ENCODE measurements at regions not wholly inside any gene's neighbourhood (a gene's known extent, or its start where the extent isn't known, plus 50 kb on each side); places are given as distances from the start of the nearest gene placed in this dataset.
A peak's percentile ranks its signal among the peaks of the same experiment; 100 is the strongest.

GRCh38 chr5:174622067-174622466, 102.3 kb upstream of the MSX2 start:
- Histone ChIP-seq H3K9ac (ENCODE audit: extremely low read depth, low read length, poor library complexity, severe bottlenecking) (no peak overlapping the region), H3K36me3 (ENCODE audit: control insufficient read depth, insufficient read depth, low read length) (no peaks in the 10 kb centered on the region), H3K27ac (ENCODE audit: low read depth, low read length) (no peak overlapping the region), H3K4me3 (ENCODE audit: low read length) (no peak overlapping the region), H3K9me3 (ENCODE audit: control insufficient read depth, low read length) (no peaks in the 10 kb centered on the region), H3K27me3 (ENCODE audit: control insufficient read depth, insufficient read depth, low read length, poor library complexity, severe bottlenecking) (peaks cover 80% of the 10 kb centered on the region), H3K4me1 (ENCODE audit: control insufficient read depth, insufficient read depth, low read length) (peaks cover 5% of the 10 kb centered on the region)
- Mint-ChIP-seq H3K4me1 (peaks cover 27% of the 10 kb centered on the region), H3K27me3 (ENCODE audit: insufficient read depth) (peaks cover 88% of the 10 kb centered on the region), H3K9me3 (no peaks in the 10 kb centered on the region), H3K27ac (no peak overlapping the region), H3K36me3 (ENCODE audit: low read depth) (no peaks in the 10 kb centered on the region), H3K4me3 (no peak overlapping the region)
- WGBS, 2 experiments (ENCODE audit: insufficient coverage in 1 of 2, insufficient read length in 1 of 2) = 94 to 96% methylated on average over 4 of the region's 4 CpGs
- no peak for DNase-seq
- no peak for TF ChIP-seq CTCF (conservative IDR thresholded peaks at IDR 0.05)

GRCh38 chr5:174623018-174623417, 101.4 kb upstream of the MSX2 start:
- no peaks in the 10 kb centered on the region for H3K36me3 ChIP-seq (ENCODE audit: control insufficient read depth, insufficient read depth, low read length)
- Mint-ChIP-seq H3K36me3 (ENCODE audit: low read depth) (no peaks in the 10 kb centered on the region), H3K4me1 (peaks cover 25% of the 10 kb centered on the region), H3K9me3 (no peaks in the 10 kb centered on the region), H3K27ac (no peak overlapping the region), H3K4me3 (no peak overlapping the region), H3K27me3 (ENCODE audit: insufficient read depth) (peaks cover 85% of the 10 kb centered on the region)
- no peak overlapping the region for H3K27ac ChIP-seq (ENCODE audit: low read depth, low read length)
- TF ChIP-seq CTCF (conservative IDR thresholded peaks at IDR 0.05) = no peak
- H3K9ac ChIP-seq (ENCODE audit: extremely low read depth, low read length, poor library complexity, severe bottlenecking) = no peak overlapping the region
- H3K9me3 ChIP-seq (ENCODE audit: control insufficient read depth, low read length) = no peaks in the 10 kb centered on the region
- no peak overlapping the region for H3K4me3 ChIP-seq (ENCODE audit: low read length)
- peaks cover 3% of the 10 kb centered on the region for H3K4me1 ChIP-seq (ENCODE audit: control insufficient read depth, insufficient read depth, low read length)
- WGBS, 2 experiments (ENCODE audit: insufficient coverage in 1 of 2, insufficient read length in 1 of 2) = 84% methylated on average over 1 of the region's 1 CpG; no CpG with 5 or more reads in 1 of the 2 experiments
- peaks cover 74% of the 10 kb centered on the region for H3K27me3 ChIP-seq (ENCODE audit: control insufficient read depth, insufficient read depth, low read length, poor library complexity, severe bottlenecking)
- DNase-seq = no peak

- no peak overlapping the region for H3K27ac Mint-ChIP-seq
- 92 to 95% methylated on average over 7 of the region's 7 CpGs for WGBS, 2 experiments (ENCODE audit: insufficient coverage in 1 of 2, insufficient read length in 1 of 2)
- H3K9me3 Mint-ChIP-seq = no peaks in the 10 kb centered on the region
- H3K27me3 Mint-ChIP-seq (ENCODE audit: insufficient read depth) = peaks cover 80% of the 10 kb centered on the region
- Histone ChIP-seq H3K9ac (ENCODE audit: extremely low read depth, low read length, poor library complexity, severe bottlenecking) (no peak overlapping the region), H3K4me1 (ENCODE audit: control insufficient read depth, insufficient read depth, low read length) (no peaks in the 10 kb centered on the region), H3K27me3 (ENCODE audit: control insufficient read depth, insufficient read depth, low read length, poor library complexity, severe bottlenecking) (peaks cover 72% of the 10 kb centered on the region), H3K9me3 (ENCODE audit: control insufficient read depth, low read length) (no peaks in the 10 kb centered on the region), H3K36me3 (ENCODE audit: control insufficient read depth, insufficient read depth, low read length) (no peaks in the 10 kb centered on the region), H3K27ac (ENCODE audit: low read depth, low read length) (no peak overlapping the region), H3K4me3 (ENCODE audit: low read length) (no peak overlapping the region)
- H3K36me3 Mint-ChIP-seq (ENCODE audit: low read depth) = no peaks in the 10 kb centered on the region
- H3K4me1 Mint-ChIP-seq = peaks cover 20% of the 10 kb centered on the region
- TF ChIP-seq CTCF (conservative IDR thresholded peaks at IDR 0.05) = no peak
- DNase-seq = peak; percentile 7
- no peak overlapping the region for H3K4me3 Mint-ChIP-seq
These were observed 100.9 kb upstream of the MSX2 start for GRCh38 chr5:174623433-174624019.

All from endodermal cell (in vitro differentiated cells).